HFF-Myc (cell line): ENCODE measurements at regions not wholly inside any gene's neighbourhood (a gene's known extent, or its start where the extent isn't known, plus 50 kb on each side); places are given as distances from the start of the nearest gene placed in this dataset.

ENCODE experiments used
- DNase-seq: peaks from one replicate; pipeline ENCODE4 v3.0.0-alpha.2; 2011; ENCODE audit warnings: low read depth; ENCODE audit errors: extremely low read depth
- H3K4me3 ChIP-seq: replicated peaks from 2 replicates; pipeline ENCODE4 v1.5.1; 2011; ENCODE audit warnings: low read depth, mild to moderate bottlenecking, control low read depth, low read length
- TF ChIP-seq, protein P1 (sequence below): IDR thresholded peaks from 2 replicates; pipeline ENCODE4 v1.5.1; 2012; ENCODE audit warnings: mild to moderate bottlenecking, low read depth, low read length, control low read depth; ENCODE audit errors: missing control alignments

DNA sequence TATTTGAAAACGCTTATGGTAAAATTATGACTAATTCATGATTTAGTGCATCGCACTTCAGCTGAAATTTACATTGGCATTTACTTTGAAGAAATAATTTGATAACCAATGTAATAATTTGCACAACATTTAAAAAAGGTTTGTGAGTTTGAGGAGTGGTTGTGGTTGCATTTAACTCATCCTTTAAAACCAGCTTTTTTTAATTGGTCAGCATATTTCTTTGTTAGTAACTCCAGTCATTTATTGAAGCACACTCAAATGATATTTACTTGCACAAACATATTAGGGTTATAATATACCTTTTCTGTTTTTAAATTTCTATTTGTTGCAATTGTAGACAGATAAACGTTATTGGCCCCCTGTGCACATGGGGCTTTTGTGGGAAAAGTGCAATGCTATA lies 78.1 kb upstream of the AHI1 start:
- no peak for DNase-seq
- no peak overlapping the region for H3K4me3 ChIP-seq

DNA sequence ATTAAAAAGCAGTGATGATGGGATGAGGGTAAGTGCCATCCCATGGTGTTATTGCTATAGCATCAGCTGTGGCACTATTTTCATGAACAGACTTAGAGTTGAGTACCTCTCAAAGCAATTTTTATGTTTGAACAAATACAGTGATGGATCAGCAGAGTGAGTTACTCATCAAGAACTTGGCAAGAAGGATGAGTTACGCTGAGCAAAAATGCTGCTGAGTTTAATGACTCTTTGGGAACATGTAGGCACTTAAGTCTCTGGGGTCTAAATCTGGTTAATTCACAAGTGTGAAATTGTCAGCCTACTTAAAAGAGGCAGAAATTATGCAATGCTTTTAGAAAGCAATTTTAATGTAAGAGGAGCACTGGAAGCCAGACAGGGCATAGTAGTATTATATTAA lies 78.5 kb upstream of the AHI1 start:
- no peak for DNase-seq
- no peak overlapping the region for H3K4me3 ChIP-seq
- TF ChIP-seq, protein P1, sequence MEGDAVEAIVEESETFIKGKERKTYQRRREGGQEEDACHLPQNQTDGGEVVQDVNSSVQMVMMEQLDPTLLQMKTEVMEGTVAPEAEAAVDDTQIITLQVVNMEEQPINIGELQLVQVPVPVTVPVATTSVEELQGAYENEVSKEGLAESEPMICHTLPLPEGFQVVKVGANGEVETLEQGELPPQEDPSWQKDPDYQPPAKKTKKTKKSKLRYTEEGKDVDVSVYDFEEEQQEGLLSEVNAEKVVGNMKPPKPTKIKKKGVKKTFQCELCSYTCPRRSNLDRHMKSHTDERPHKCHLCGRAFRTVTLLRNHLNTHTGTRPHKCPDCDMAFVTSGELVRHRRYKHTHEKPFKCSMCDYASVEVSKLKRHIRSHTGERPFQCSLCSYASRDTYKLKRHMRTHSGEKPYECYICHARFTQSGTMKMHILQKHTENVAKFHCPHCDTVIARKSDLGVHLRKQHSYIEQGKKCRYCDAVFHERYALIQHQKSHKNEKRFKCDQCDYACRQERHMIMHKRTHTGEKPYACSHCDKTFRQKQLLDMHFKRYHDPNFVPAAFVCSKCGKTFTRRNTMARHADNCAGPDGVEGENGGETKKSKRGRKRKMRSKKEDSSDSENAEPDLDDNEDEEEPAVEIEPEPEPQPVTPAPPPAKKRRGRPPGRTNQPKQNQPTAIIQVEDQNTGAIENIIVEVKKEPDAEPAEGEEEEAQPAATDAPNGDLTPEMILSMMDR, result no peak

More for the DNA sequence above, 78.1 kb upstream of the AHI1 start:
- TF ChIP-seq, protein P1, result no peak

DNA sequence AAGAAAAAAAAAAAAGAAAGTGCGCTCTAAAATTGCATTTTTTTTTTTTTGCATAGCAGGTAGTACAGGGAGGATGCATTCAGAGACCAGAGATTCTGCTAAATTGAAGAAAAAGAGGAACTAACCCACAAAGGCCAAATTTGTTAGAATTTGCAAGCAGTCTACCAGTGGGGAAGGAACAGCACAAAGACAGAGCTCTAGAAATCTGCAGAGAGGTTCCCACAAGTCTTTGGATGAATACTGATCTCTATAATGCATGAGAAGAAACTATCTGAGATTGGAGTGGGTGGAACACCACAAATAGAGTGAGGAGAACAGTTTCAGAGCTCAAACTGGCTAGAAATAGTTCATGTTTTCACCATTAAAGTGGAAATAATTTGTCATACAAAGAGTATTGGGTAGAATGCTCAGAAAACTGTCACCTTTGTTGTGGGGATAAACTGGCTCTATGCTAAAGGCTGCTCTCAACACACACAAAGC lies 79.6 kb upstream of the AHI1 start:
- no peak for DNase-seq

DNA sequence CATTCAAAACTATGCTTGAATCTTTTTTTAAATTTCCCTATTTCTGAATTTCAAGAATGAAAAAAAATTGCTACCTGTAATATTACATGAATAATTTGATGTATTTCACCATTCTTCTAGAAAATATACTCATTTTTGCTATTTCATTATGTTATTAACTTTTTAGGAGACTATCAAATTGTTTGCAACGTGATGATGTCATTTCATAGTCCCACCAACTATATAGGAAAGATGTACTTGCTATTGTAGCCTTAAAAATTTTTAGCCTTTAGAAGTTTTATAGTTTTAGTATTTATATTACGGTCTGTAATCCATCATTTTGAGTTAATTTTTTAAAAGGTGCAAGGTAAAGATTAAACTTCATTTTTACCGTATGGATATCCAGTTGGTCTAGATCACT lies 81.4 kb upstream of the AHI1 start:
- no peak overlapping the region for H3K4me3 ChIP-seq
- no peak for DNase-seq
- TF ChIP-seq, protein P1, result no peak

More for the DNA sequence above, 79.6 kb upstream of the AHI1 start:
- no peak overlapping the region for H3K4me3 ChIP-seq
- TF ChIP-seq, protein P1, result no peak

DNA sequence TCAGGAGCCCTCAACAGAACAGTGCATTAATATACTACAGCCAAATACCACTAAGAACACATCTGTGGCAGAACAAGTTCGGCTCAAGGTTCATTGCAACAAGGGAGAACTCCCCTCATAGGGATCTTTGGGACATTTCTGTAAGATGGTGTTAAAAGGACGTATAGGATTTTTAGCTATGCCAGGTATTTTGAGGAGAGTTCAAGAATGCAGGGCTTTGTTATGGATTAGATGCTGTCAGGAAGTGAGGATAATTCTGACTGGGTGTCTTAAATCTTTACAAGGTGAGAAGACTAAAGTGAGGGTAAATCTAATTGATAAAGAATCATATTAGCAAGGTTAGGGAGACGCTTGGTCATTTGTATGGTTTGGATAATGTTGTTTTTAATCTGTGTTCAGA lies 83.7 kb upstream of the AHI1 start:
- no peak overlapping the region for H3K4me3 ChIP-seq
- DNase-seq, result no peak
- TF ChIP-seq, protein P1, result no peak

DNA sequence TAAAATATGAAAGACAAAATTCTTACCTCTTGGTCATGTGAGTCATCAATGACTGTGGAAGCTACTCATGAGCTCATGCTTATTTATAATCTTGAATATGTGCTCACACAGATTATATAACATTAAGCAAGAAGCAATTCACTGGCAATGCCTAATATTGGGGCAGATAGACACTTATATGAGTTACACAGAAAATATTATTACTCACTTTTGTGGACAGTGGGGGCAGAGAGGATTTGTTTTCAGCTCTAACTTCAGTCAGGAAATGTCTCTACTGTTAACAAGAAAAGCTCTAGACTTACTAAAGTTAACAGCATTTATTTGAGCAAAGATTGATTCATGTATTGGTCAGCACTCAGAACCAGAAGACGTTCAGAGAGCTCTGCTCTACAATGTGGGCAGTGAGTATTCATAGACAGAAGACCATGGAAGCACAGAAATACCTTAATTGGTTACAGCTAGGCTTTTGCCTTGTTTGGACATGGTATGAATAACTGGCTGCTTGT lies 85.8 kb upstream of the AHI1 start:
- no peak for DNase-seq
- no peak overlapping the region for H3K4me3 ChIP-seq
- TF ChIP-seq, protein P1, result no peak

DNA sequence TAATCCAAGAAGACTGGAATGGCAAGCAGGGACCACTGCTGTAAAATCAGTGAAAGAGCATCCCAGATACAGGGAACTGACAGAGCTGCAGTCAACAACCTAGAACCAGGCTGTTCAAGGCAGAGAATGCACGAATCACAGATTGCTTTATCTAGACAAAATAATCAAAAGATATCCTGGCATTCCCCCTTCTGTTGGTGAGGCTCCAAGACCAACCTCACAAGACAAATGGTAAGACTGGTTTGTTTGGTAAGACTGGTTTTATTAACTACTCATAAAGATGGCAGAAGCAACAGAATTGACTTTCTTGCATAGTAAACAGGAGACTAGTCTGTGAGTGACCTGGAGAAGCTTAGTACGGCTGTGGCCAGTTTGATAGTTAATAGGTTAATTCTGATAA lies 88.8 kb upstream of the AHI1 start:
- TF ChIP-seq, protein P1, result no peak
- DNase-seq, result no peak
- H3K4me3 ChIP-seq, result no peak overlapping the region
